Ovary (tissue), 7 donors: ENCODE measurements at regions not wholly inside any gene's neighbourhood (a gene's known extent, or its start where the extent isn't known, plus 50 kb on each side); places are given as distances from the start of the nearest gene placed in this dataset.

Source experiments
- DNase-seq, 5 donors: peaks; one replicate each; pipeline ENCODE4 v3.0.0-alpha.2; 2019 to 2020
- H3K27ac ChIP-seq, 2 donors: fragments of 200-600 bp; one replicate each; pipeline versions ENCODE4 v1.5.1 to v1.8.0; 2019 to 2022
- H3K27me3 ChIP-seq: fragments of 200-600 bp; one replicate; pipeline ENCODE4 v1.8.0; 2022
- H3K36me3 ChIP-seq: fragments of 200-600 bp; sonication (generic); one replicate; pipeline ENCODE4 v1.5.1; 2019
- H3K4me1 ChIP-seq: one replicate; pipeline ENCODE4 v1.8.1; 2013; ENCODE audit warnings: mild to moderate bottlenecking, moderate library complexity; ENCODE audit not compliant: insufficient read depth
- H3K4me3 ChIP-seq: fragments of 200-600 bp; sonication (generic); one replicate; pipeline ENCODE4 v1.5.1; 2017
- H3K9me3 ChIP-seq, 2 donors: fragments of 200-600 bp in 1 of 2; sonication (generic) in 1 of 2; one replicate each; pipeline versions ENCODE4 v1.5.1 to v1.8.1; 2013 to 2019; ENCODE audit warnings: mild to moderate bottlenecking in 1 of 2, moderate library complexity in 1 of 2
- EP300 ChIP-seq: sonication (generic); formaldehyde crosslinking; IDR thresholded peaks from one replicate; pipeline ENCODE4 v1.6.1; 2017; ENCODE audit warnings: antibody characterized with exemption
- POLR2A ChIP-seq: fragments of 450-650 bp; IDR thresholded peaks from one replicate; pipeline ENCODE4 v1.6.1; 2017; ENCODE audit warnings: antibody characterized with exemption, mild to moderate bottlenecking, moderate library complexity
- WGBS, 3 donors: extraction: QIAGEN DNeasy Blood & Tissue Kit in 1 of 3; methylation state at CpG; one replicate each; pipeline versions ENCODE4 v1.1.5 to v1.1.7; 2013 to 2017; 5-methylcytosine and 5-hydroxymethylcytosine counted together
- intact Hi-C, 4 donors: fragments of 100-400 bp; cut with DNase I; formaldehyde crosslinking; loops; one replicate each; pipeline versions ENCODE4 v1.11.0 to v1.15.1; 2022 to 2023
- TF ChIP-seq, protein P1 (sequence below), 3 donors: fragments of 450-650 bp in 2 of 3; fragments of 200-600 bp in 1 of 3; IDR thresholded peaks; one replicate each; pipeline versions ENCODE4 v1.5.1 to v1.8.0; 2016 to 2022; ENCODE audit warnings: antibody characterized with exemption in 3 of 3, mild to moderate bottlenecking in 1 of 3
- donor health status: DM: no; HTN: no; CAD: no; lungs with moderate emphysema.
- donor health status: DM: no; HTN: no; CAD: no.
- donor health status: Bipolar disorder and iron deficiency.
- donor health status: DM: no; HTN: no; CAD: no.
- donor health status: DM: yes; HTN: yes; CAD: no.

DNA sequence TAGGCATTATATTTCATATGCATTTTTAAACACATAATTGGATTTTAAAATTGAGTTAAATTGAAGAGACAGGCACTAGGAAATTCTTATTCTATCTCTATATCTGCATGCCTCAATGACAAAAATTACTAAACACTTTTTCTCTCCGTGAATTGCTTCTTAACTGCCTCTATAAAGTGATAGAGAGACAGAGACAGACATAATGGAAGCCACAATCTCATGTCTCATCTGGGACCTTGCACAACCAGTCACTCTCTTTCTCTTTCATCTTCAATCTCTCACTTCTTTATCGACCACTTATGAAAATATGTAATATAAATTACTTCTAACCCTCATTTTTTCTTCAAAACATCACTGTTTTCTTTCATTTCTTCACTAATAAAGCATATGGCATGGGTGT lies 238.9 kb upstream of the ZNF804A start:
- intact Hi-C loops = no loop called here

DNA sequence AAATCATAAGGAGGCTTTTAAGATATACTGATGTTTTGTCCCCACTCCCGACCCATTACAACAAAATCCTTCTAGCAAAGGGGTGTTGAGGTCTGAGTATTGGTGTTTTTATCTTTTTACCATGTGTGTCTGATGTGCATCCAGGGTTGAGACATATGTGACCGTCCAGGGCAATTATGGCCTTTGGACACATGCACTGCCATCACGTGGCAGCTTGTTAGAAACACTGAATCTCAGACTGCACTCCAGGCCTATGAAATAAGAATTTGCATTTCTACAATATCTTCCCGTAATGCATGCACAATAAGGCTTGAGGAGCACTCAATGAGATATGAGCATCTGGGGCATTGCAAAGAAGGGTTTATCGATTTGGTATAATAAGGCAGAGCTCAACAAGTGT lies 235.1 kb upstream of the ZNF804A start:
- 76 to 91% (median 77%) methylated on average over 5 of the region's 5 CpGs for WGBS, 3 donors
- intact Hi-C loops = no loop called here
- TF ChIP-seq POLR2A = no peak
- TF ChIP-seq, protein P1, sequence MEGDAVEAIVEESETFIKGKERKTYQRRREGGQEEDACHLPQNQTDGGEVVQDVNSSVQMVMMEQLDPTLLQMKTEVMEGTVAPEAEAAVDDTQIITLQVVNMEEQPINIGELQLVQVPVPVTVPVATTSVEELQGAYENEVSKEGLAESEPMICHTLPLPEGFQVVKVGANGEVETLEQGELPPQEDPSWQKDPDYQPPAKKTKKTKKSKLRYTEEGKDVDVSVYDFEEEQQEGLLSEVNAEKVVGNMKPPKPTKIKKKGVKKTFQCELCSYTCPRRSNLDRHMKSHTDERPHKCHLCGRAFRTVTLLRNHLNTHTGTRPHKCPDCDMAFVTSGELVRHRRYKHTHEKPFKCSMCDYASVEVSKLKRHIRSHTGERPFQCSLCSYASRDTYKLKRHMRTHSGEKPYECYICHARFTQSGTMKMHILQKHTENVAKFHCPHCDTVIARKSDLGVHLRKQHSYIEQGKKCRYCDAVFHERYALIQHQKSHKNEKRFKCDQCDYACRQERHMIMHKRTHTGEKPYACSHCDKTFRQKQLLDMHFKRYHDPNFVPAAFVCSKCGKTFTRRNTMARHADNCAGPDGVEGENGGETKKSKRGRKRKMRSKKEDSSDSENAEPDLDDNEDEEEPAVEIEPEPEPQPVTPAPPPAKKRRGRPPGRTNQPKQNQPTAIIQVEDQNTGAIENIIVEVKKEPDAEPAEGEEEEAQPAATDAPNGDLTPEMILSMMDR (IDR thresholded peaks at IDR 0.05) = no peak
- TF ChIP-seq EP300 = no peak
- H3K4me3 ChIP-seq = no peak overlapping the region
- H3K27me3 ChIP-seq = no peaks in the 10 kb centered on the region
- H3K36me3 ChIP-seq = no peaks in the 10 kb centered on the region
- no peak for DNase-seq
- no peak overlapping the region for H3K27ac ChIP-seq
- H3K9me3 ChIP-seq = no peaks in the 10 kb centered on the region
- H3K4me1 ChIP-seq = no peaks in the 10 kb centered on the region

More for the DNA sequence above, 238.9 kb upstream of the ZNF804A start:
- 58 to 75% (median 66%) methylated on average over 2 of the region's 2 CpGs for WGBS, 3 donors
- Histone ChIP-seq H3K9me3 (no peaks in the 10 kb centered on the region), H3K36me3 (no peaks in the 10 kb centered on the region), H3K27me3 (no peaks in the 10 kb centered on the region), H3K4me3 (no peak overlapping the region), H3K4me1 (no peaks in the 10 kb centered on the region), H3K27ac (no peak overlapping the region)
- TF ChIP-seq, protein P1 (IDR thresholded peaks at IDR 0.05) = no peak
- TF ChIP-seq POLR2A = no peak
- TF ChIP-seq EP300 = no peak
- DNase-seq = no peak

DNA sequence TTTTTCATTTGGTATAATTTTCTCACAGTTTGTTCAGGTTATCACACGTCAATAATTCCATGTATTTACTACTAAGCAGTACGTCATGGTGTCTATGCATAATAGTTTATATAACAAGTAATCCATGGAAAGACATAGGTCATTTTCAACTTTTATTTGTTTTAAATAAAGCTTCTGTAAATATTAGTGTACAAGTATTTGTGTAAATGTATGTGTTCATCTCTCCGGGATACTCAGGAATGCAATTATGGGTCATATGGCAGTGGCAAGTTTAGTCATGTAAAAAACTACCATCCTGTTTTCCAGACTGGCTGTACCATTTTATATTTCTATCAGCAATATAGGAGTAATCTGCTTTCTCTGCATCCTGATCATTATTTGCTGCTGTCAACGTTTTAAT lies 231.1 kb upstream of the ZNF804A start:
- Histone ChIP-seq H3K4me3 (no peak overlapping the region), H3K27ac (no peak overlapping the region), H3K27me3 (no peaks in the 10 kb centered on the region), H3K9me3 (no peaks in the 10 kb centered on the region), H3K36me3 (no peaks in the 10 kb centered on the region), H3K4me1 (no peaks in the 10 kb centered on the region)
- WGBS, 3 donors = 77 to 86% (median 78%) methylated on average over 4 of the region's 4 CpGs
- intact Hi-C loops = no loop called here
- TF ChIP-seq, protein P1 (IDR thresholded peaks at IDR 0.05) = no peak
- TF ChIP-seq POLR2A = no peak
- no peak for TF ChIP-seq EP300
- DNase-seq = no peak

DNA sequence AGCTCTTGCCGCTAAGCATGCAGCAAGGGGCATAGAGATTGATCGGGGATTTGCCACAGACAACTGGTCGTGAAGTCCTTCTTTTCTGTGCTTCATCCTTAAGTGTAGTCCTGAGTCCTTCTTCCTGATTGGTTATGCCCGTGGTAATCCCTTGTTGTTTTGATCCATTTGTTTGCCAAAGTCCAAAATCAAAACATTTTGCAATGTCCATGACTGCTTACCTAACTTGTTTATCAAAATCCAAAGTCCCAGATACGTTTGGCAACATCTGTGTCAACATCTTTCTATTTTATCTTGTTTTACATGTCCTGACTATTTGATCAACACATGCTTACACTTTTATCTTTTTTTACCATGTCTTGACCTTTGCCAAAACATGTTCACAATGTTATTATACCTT lies 229.0 kb upstream of the ZNF804A start:
- intact Hi-C loops = no loop called here
- Histone ChIP-seq H3K36me3 (no peaks in the 10 kb centered on the region), H3K4me1 (no peaks in the 10 kb centered on the region), H3K27ac (no peak overlapping the region), H3K9me3 (no peaks in the 10 kb centered on the region), H3K27me3 (no peaks in the 10 kb centered on the region), H3K4me3 (no peak overlapping the region)
- TF ChIP-seq POLR2A = no peak
- TF ChIP-seq EP300 = no peak
- TF ChIP-seq, protein P1 (IDR thresholded peaks at IDR 0.05) = no peak
- WGBS, 3 donors = 61 to 67% (median 62%) methylated on average over 5 of the region's 5 CpGs
- DNase-seq = no peak

- no peak for TF ChIP-seq EP300
- no peak for TF ChIP-seq POLR2A
- TF ChIP-seq, protein P1 (IDR thresholded peaks at IDR 0.05) = no peak
- Histone ChIP-seq H3K4me3 (no peak overlapping the region), H3K36me3 (no peaks in the 10 kb centered on the region), H3K27me3 (no peaks in the 10 kb centered on the region), H3K27ac (no peak overlapping the region), H3K9me3 (no peaks in the 10 kb centered on the region), H3K4me1 (no peaks in the 10 kb centered on the region)
- no peak for DNase-seq
- intact Hi-C loops = no loop called here
Measured at GRCh38 chr2:184370954-184371353, 227.4 kb upstream of the ZNF804A start.
